ENCODE measurements at regions not wholly inside any gene's neighbourhood (a gene's known extent, or its start where the extent isn't known, plus 50 kb on each side); places are given as distances from the start of the nearest gene placed in this dataset.

DNA sequence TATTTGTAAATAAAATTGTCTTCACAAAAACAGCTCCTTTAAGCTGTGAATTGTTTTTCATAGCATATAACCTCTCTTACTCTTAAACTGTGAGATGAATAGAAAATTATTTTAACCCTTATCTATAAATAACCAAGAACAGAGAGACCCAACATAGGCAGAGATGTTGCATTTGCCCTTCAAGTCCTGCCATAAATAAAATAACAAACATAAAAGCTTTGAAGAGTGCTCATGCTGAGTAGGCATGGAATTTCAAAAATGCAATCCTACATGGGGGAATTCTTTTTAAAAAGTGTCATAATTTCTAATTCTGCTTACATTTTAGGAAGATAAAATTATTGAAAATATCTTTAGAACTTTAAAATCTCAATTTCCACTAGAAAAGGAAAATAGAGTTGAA is 124.1 kb upstream of the FERD3L start (continued):
- TF ChIP-seq, protein P1, sequence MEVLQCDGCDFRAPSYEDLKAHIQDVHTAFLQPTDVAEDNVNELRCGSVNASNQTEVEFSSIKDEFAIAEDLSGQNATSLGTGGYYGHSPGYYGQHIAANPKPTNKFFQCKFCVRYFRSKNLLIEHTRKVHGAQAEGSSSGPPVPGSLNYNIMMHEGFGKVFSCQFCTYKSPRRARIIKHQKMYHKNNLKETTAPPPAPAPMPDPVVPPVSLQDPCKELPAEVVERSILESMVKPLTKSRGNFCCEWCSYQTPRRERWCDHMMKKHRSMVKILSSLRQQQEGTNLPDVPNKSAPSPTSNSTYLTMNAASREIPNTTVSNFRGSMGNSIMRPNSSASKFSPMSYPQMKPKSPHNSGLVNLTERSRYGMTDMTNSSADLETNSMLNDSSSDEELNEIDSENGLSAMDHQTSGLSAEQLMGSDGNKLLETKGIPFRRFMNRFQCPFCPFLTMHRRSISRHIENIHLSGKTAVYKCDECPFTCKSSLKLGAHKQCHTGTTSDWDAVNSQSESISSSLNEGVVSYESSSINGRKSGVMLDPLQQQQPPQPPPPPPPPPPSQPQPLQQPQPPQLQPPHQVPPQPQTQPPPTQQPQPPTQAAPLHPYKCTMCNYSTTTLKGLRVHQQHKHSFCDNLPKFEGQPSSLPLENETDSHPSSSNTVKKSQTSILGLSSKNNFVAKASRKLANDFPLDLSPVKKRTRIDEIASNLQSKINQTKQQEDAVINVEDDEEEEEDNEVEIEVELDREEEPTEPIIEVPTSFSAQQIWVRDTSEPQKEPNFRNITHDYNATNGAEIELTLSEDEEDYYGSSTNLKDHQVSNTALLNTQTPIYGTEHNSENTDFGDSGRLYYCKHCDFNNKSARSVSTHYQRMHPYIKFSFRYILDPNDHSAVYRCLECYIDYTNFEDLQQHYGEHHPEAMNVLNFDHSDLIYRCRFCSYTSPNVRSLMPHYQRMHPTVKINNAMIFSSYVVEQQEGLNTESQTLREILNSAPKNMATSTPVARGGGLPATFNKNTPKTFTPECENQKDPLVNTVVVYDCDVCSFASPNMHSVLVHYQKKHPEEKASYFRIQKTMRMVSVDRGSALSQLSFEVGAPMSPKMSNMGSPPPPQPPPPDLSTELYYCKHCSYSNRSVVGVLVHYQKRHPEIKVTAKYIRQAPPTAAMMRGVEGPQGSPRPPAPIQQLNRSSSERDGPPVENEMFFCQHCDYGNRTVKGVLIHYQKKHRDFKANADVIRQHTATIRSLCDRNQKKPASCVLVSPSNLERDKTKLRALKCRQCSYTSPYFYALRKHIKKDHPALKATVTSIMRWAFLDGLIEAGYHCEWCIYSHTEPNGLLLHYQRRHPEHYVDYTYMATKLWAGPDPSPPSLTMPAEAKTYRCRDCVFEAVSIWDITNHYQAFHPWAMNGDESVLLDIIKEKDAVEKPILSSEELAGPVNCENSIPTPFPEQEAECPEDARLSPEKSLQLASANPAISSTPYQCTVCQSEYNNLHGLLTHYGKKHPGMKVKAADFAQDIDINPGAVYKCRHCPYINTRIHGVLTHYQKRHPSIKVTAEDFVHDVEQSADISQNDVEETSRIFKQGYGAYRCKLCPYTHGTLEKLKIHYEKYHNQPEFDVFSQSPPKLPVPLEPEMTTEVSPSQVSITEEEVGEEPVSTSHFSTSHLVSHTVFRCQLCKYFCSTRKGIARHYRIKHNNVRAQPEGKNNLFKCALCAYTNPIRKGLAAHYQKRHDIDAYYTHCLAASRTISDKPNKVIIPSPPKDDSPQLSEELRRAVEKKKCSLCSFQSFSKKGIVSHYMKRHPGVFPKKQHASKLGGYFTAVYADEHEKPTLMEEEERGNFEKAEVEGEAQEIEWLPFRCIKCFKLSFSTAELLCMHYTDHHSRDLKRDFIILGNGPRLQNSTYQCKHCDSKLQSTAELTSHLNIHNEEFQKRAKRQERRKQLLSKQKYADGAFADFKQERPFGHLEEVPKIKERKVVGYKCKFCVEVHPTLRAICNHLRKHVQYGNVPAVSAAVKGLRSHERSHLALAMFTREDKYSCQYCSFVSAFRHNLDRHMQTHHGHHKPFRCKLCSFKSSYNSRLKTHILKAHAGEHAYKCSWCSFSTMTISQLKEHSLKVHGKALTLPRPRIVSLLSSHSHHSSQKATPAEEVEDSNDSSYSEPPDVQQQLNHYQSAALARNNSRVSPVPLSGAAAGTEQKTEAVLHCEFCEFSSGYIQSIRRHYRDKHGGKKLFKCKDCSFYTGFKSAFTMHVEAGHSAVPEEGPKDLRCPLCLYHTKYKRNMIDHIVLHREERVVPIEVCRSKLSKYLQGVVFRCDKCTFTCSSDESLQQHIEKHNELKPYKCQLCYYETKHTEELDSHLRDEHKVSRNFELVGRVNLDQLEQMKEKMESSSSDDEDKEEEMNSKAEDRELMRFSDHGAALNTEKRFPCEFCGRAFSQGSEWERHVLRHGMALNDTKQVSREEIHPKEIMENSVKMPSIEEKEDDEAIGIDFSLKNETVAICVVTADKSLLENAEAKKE (CRISPR knock-in tag; IDR thresholded peaks at IDR 0.05), result no peak
- TF ChIP-seq JUNB (IDR thresholded peaks at IDR 0.05; ENCODE audit: unreplicated experiment) (no peak), CREB1 (CRISPR knock-in tag; IDR thresholded peaks at IDR 0.05; ENCODE audit: low read depth) (no peak), POLR2AphosphoS5 (IDR thresholded peaks at IDR 0.05; ENCODE audit: low read depth) (no peak), NANOG (IDR thresholded peaks at IDR 0.05; ENCODE audit: borderline replicate concordance) (no peak), ZNF114 (CRISPR knock-in tag; IDR thresholded peaks at IDR 0.05) (no peak), EZH2phosphoT487 (IDR thresholded peaks at IDR 0.05; ENCODE audit: unreplicated experiment) (no peak), STAT1 (IDR thresholded peaks at IDR 0.05; ENCODE audit: unreplicated experiment) (no peak)
- TF ChIP-seq, protein P2, sequence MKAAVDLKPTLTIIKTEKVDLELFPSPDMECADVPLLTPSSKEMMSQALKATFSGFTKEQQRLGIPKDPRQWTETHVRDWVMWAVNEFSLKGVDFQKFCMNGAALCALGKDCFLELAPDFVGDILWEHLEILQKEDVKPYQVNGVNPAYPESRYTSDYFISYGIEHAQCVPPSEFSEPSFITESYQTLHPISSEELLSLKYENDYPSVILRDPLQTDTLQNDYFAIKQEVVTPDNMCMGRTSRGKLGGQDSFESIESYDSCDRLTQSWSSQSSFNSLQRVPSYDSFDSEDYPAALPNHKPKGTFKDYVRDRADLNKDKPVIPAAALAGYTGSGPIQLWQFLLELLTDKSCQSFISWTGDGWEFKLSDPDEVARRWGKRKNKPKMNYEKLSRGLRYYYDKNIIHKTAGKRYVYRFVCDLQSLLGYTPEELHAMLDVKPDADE (IDR thresholded peaks at IDR 0.05), result no peak
- TF ChIP-seq, protein P3, sequence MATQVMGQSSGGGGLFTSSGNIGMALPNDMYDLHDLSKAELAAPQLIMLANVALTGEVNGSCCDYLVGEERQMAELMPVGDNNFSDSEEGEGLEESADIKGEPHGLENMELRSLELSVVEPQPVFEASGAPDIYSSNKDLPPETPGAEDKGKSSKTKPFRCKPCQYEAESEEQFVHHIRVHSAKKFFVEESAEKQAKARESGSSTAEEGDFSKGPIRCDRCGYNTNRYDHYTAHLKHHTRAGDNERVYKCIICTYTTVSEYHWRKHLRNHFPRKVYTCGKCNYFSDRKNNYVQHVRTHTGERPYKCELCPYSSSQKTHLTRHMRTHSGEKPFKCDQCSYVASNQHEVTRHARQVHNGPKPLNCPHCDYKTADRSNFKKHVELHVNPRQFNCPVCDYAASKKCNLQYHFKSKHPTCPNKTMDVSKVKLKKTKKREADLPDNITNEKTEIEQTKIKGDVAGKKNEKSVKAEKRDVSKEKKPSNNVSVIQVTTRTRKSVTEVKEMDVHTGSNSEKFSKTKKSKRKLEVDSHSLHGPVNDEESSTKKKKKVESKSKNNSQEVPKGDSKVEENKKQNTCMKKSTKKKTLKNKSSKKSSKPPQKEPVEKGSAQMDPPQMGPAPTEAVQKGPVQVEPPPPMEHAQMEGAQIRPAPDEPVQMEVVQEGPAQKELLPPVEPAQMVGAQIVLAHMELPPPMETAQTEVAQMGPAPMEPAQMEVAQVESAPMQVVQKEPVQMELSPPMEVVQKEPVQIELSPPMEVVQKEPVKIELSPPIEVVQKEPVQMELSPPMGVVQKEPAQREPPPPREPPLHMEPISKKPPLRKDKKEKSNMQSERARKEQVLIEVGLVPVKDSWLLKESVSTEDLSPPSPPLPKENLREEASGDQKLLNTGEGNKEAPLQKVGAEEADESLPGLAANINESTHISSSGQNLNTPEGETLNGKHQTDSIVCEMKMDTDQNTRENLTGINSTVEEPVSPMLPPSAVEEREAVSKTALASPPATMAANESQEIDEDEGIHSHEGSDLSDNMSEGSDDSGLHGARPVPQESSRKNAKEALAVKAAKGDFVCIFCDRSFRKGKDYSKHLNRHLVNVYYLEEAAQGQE (IDR thresholded peaks at IDR 0.05; ENCODE audit: unreplicated experiment), result no peak
